ENCODE measurements at regions not wholly inside any gene's neighbourhood (a gene's known extent, or its start where the extent isn't known, plus 50 kb on each side); places are given as distances from the start of the nearest gene placed in this dataset.
"Not testable (repeated sequence)": the region's sequence is repeated elsewhere in the genome, so short reads cannot be mapped to it uniquely, and the experiment has no call there.

DNA sequence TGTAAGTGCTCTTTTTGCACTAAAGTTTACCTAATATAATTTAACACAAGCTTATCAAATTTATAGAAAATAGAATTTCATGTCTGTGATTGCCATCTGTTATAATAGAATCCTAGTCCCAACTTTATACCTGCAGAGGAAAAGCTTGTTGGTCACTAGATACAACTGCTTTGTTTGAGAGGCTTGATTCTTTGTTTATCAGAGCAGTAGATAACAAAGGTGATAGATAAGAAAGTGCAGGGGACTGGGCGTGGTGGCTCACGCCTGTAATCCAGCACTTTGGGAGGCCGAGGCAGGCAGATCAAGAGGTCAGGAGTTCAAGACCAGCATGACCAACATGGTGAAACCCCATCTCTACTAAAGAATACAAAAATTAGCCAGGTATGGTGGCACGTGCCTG, 528.0 kb downstream of the STK39 start:
- Histone ChIP-seq H3K27ac (no peak overlapping the region), H3K9me2 (ENCODE audit: insufficient read depth) (no peaks in the 10 kb centered on the region), H3K4me3 (no peak overlapping the region), H4K20me1 (ENCODE audit: insufficient read depth) (no peaks in the 10 kb centered on the region), H3F3A (ENCODE audit: insufficient read depth) (no peaks in the 10 kb centered on the region), H3K9ac (no peak overlapping the region), H3K36me3 (ENCODE audit: low read depth) (no peaks in the 10 kb centered on the region), H3K4me2 (ENCODE audit: unreplicated experiment) (no peak overlapping the region), H3K4me1 (ENCODE audit: insufficient read depth) (no peaks in the 10 kb centered on the region), H3K27me3 (replicated peaks; ENCODE audit: insufficient read depth) (no peaks in the 10 kb centered on the region), H2AFZ (no peak overlapping the region), H3K79me2 (ENCODE audit: insufficient read depth) (no peaks in the 10 kb centered on the region), H3K9me3 (ENCODE audit: low read depth) (no peaks in the 10 kb centered on the region)
- 29 to 36% methylated on average over 4 of the region's 4 CpGs for WGBS, 2 experiments (ENCODE audit: low coverage in 1 of 2, low lambda C conversion rate in 2 of 2, missing lambda C conversion rate in 2 of 2)
- in situ Hi-C loops (cut with MboI): no loop called here
- TF ChIP-seq EZH2phosphoT487 (IDR thresholded peaks at IDR 0.05; ENCODE audit: insufficient read depth, low read depth) (no peak), EZH2 (IDR thresholded peaks at IDR 0.05; ENCODE audit: insufficient read depth, poor library complexity, severe bottlenecking) (no peak)
- no peak for DNase-seq

DNA sequence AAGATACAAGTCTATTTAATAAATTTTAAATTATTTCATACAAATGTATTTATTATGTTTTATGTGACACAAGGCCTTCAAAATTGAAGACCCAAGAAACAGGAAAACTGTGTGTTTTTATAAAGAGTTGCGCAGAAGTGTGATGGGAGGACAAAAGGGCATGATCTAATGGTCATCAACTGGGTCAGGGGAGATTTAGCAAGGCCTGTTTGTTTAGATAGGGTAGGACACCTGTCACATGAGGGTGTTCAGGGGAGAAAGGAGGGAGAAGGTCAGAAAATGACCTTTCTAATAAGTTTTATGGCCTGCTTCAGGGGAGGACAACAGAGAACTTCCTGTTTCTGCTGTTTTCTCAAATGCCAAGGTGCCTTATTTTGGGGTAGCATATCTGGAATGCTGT, 528.8 kb downstream of the STK39 start:
- H3K36me3 ChIP-seq (ENCODE audit: low read depth): no peaks in the 10 kb centered on the region
- in situ Hi-C loops (cut with MboI): no loop called here
- no peaks in the 10 kb centered on the region for H4K20me1 ChIP-seq (ENCODE audit: insufficient read depth)
- no peak overlapping the region for H3K27ac ChIP-seq
- no peak overlapping the region for H3K4me3 ChIP-seq
- no peaks in the 10 kb centered on the region for H3K9me3 ChIP-seq (ENCODE audit: low read depth)
- H3K9me2 ChIP-seq (ENCODE audit: insufficient read depth): no peaks in the 10 kb centered on the region
- H3K4me2 ChIP-seq (ENCODE audit: unreplicated experiment): no peak overlapping the region
- H3K4me1 ChIP-seq (ENCODE audit: insufficient read depth): no peaks in the 10 kb centered on the region
- no peaks in the 10 kb centered on the region for H3K79me2 ChIP-seq (ENCODE audit: insufficient read depth)
- H2AFZ ChIP-seq: no peak overlapping the region
- no peak for DNase-seq
- TF ChIP-seq EZH2 (IDR thresholded peaks at IDR 0.05; ENCODE audit: insufficient read depth, poor library complexity, severe bottlenecking): no peak
- no peak for TF ChIP-seq EZH2phosphoT487 (IDR thresholded peaks at IDR 0.05; ENCODE audit: insufficient read depth, low read depth)
- no peaks in the 10 kb centered on the region for H3K27me3 ChIP-seq (replicated peaks; ENCODE audit: insufficient read depth)
- no peak overlapping the region for H3K9ac ChIP-seq
- 20 to 40% methylated on average over 1 of the region's 1 CpG for WGBS, 2 experiments (ENCODE audit: low coverage in 1 of 2, low lambda C conversion rate in 2 of 2, missing lambda C conversion rate in 2 of 2)
- H3F3A ChIP-seq (ENCODE audit: insufficient read depth): no peaks in the 10 kb centered on the region

DNA sequence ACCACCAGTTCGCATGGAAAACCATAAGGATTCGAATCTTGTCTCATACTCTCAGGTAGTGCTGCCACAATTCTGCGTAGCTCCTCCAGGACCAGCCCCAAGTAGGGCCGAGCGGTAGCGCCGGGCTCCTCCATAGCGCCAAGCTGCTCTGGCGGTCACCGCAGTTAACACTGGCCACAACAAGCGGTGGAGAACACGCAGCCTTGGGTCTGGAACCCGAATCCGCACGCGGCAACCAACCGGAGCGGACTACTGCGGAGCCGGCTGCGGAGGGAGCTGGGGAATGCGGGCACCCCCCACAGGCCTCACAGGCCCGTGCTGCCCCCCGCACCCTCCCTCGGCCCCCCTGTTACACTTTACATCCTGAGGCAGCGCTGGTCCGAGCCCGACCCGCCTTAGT, 531.5 kb downstream of the STK39 start:
- Histone ChIP-seq H3K9ac (no peak overlapping the region), H3K36me3 (ENCODE audit: low read depth) (no peaks in the 10 kb centered on the region), H3K79me2 (ENCODE audit: insufficient read depth) (no peaks in the 10 kb centered on the region), H3K9me2 (ENCODE audit: insufficient read depth) (no peaks in the 10 kb centered on the region), H3F3A (ENCODE audit: insufficient read depth) (no peaks in the 10 kb centered on the region), H3K27ac (no peak overlapping the region), H3K4me3 (no peak overlapping the region), H4K20me1 (ENCODE audit: insufficient read depth) (no peaks in the 10 kb centered on the region), H3K9me3 (ENCODE audit: low read depth) (no peaks in the 10 kb centered on the region), H3K4me1 (ENCODE audit: insufficient read depth) (no peaks in the 10 kb centered on the region), H3K27me3 (replicated peaks; ENCODE audit: insufficient read depth) (no peaks in the 10 kb centered on the region), H3K4me2 (ENCODE audit: unreplicated experiment) (no peak overlapping the region), H2AFZ (no peak overlapping the region)
- TF ChIP-seq EZH2 (IDR thresholded peaks at IDR 0.05; ENCODE audit: insufficient read depth, poor library complexity, severe bottlenecking) (no peak), EZH2phosphoT487 (IDR thresholded peaks at IDR 0.05; ENCODE audit: insufficient read depth, low read depth) (no peak)
- in situ Hi-C loops (cut with MboI): no loop called here
- WGBS, 2 experiments (ENCODE audit: low coverage in 1 of 2, low lambda C conversion rate in 2 of 2, missing lambda C conversion rate in 2 of 2): 82 to 84% methylated on average over 29 of the region's 29 CpGs
- DNase-seq: no peak

DNA sequence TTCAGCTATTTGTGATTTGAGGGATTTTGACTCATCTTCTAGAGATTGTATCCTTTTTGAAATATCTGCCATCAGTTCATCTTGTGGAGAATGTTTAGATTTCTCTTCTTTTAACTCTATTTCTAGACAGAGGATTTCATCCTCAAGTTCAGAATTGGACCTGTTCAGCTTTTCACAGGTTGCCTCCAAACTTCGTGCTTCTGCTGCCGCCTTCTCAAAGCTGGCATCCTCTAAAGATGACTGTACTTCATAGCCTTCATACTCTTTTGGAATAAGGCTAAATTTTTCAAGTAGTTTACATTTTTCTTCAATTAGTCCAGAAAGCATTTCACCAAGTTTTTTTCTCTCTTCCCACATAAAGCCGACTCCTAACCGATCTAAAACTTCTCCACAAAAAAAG, 531.9 kb downstream of the STK39 start:
- H4K20me1 ChIP-seq (ENCODE audit: insufficient read depth); H3F3A ChIP-seq (ENCODE audit: insufficient read depth); H3K27me3 ChIP-seq (replicated peaks; ENCODE audit: insufficient read depth); H3K36me3 ChIP-seq (ENCODE audit: low read depth); H3K9me2 ChIP-seq (ENCODE audit: insufficient read depth); H3K4me3 ChIP-seq; H3K9ac ChIP-seq; H3K4me2 ChIP-seq (ENCODE audit: unreplicated experiment); H2AFZ ChIP-seq; H3K79me2 ChIP-seq (ENCODE audit: insufficient read depth); DNase-seq; in situ Hi-C loops (cut with MboI); H3K4me1 ChIP-seq (ENCODE audit: insufficient read depth); H3K9me3 ChIP-seq (ENCODE audit: low read depth); H3K27ac ChIP-seq: not testable (repeated sequence)
- 41 to 51% methylated on average over 4 of the region's 4 CpGs for WGBS, 2 experiments (ENCODE audit: low coverage in 1 of 2, low lambda C conversion rate in 2 of 2, missing lambda C conversion rate in 2 of 2)

DNA sequence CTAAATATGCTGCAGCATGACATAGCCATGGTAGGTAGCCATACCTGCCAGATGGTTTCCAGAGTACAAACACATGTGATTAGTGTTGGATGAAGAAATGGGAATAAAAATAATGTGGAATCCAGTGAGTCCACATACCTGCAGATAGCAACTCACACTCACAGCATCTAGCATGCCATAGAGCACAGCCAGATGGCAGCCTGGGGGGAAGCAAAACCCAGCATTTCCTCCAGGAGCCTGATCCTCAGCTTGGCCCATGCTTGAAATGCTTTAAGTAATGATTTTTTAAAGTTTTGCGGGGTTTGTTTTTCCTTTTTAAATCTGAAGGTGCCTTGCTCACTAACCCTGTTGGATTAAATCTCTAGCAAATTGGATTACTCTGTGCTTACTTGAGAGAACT, 535.1 kb downstream of the STK39 start:
- no peaks in the 10 kb centered on the region for H3K9me2 ChIP-seq (ENCODE audit: insufficient read depth)
- H3F3A ChIP-seq (ENCODE audit: insufficient read depth): no peaks in the 10 kb centered on the region
- H3K79me2 ChIP-seq (ENCODE audit: insufficient read depth): no peaks in the 10 kb centered on the region
- TF ChIP-seq EZH2 (IDR thresholded peaks at IDR 0.05; ENCODE audit: insufficient read depth, poor library complexity, severe bottlenecking) (no peak), EZH2phosphoT487 (IDR thresholded peaks at IDR 0.05; ENCODE audit: insufficient read depth, low read depth) (no peak)
- H3K4me1 ChIP-seq (ENCODE audit: insufficient read depth): no peaks in the 10 kb centered on the region
- H3K4me3 ChIP-seq: no peak overlapping the region
- H3K27ac ChIP-seq: no peak overlapping the region
- in situ Hi-C loops (cut with MboI): no loop called here
- H2AFZ ChIP-seq: no peak overlapping the region
- no peak overlapping the region for H3K9ac ChIP-seq
- 44 to 53% methylated on average over 1 of the region's 1 CpG for WGBS, 2 experiments (ENCODE audit: low coverage in 1 of 2, low lambda C conversion rate in 2 of 2, missing lambda C conversion rate in 2 of 2)
- no peak for DNase-seq
- no peaks in the 10 kb centered on the region for H4K20me1 ChIP-seq (ENCODE audit: insufficient read depth)
- no peaks in the 10 kb centered on the region for H3K9me3 ChIP-seq (ENCODE audit: low read depth)
- H3K27me3 ChIP-seq (replicated peaks; ENCODE audit: insufficient read depth): no peaks in the 10 kb centered on the region
- no peaks in the 10 kb centered on the region for H3K36me3 ChIP-seq (ENCODE audit: low read depth)
- no peak overlapping the region for H3K4me2 ChIP-seq (ENCODE audit: unreplicated experiment)

Data from GM23248 (cell line).